ENCODE measurements at regions not wholly inside any gene's neighbourhood (a gene's known extent, or its start where the extent isn't known, plus 50 kb on each side); places are given as distances from the start of the nearest gene placed in this dataset.

GRCh38 chr14:86858591-86858990 lies 1134.4 kb downstream of the GALC start:
- no peak for DNase-seq

DNA sequence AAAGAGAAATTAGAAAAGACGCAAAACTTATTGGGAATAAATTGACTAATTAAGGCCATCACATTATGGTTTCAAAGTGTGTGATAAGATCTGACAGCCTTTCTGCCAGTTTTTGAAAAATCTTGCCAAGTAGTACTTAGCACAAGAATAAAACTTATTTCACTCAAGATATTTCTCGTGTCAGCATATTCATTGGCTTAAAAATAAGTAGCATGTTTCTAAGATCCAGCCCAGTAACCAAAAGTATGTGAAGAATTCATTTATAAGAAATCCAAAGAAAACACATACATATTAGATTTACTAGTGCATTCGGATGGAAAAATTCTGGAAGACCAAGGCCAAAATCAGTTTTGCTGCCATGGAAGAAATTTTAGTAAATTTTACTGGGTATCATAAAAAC lies 1135.0 kb downstream of the GALC start:
- no peak for DNase-seq

GRCh38 chr14:86852530-86852929 lies 1140.5 kb downstream of the GALC start:
- no peak for DNase-seq

- DNase-seq, result no peak
Measured at GRCh38 chr14:86847140-86847539, 1145.8 kb downstream of the GALC start.

- DNase-seq, result peak; percentile 0
Measured at GRCh38 chr14:86838363-86838762, 1154.6 kb downstream of the GALC start.

GRCh38 chr14:86826661-86827060 lies 1166.3 kb downstream of the GALC start:
- DNase-seq, result no peak

DNA sequence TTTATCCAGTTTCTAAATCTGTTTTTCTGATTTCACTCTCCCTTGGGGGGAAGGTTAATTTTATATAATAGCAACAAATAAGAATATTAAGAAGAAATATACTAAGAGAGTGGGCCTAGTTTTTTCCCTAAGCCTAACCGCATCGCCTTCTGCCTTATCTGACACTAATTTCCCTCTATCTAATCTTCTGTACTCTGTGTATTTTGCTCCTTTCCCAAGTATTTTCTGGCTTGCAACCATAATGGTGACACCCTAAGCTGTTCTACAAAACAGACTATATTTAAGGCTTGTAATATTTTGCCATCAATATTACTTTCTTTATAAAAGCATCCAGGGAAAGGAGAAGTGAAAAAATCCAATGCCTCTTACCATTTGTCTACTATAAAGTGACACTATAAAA lies 1168.8 kb downstream of the GALC start:
- no peak for DNase-seq

DNA sequence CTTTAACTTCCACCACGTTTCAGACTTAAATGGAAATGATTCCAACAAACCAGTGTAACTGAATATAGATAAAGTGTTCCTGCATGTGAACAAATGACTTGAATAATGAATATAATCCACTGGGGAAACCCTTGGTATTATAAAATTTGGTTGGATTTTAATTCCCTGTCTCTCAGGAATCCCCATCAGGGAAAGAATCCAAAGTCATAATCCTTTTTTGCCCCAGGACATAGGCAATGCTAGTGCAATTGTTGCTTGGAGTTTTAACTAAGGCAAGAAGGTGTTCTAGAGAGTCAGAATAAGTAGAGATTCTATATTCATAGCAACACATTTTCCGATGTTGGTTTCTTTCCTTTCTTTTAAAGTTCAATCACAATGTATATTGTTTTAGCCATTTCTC lies 1169.4 kb downstream of the GALC start:
- no peak for DNase-seq

DNA sequence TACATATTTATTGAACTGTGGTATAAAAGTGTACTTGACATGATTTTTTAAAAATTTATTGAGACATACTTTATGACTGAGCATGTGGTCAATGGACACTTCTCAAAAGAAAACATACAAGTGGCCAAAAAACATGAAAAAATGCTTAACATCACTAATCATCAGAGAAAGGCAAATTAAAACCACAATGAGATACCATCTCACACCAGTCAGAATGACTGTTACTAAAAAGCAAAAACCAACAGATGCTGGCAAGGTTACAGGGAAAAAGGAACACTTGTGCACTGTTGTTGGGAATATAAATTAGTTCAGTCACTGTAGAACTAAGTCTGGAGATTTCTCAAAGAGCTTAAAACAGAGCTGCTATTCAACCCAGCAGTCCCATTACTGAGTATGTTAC lies 1177.6 kb downstream of the GALC start:
- no peak for DNase-seq

DNA sequence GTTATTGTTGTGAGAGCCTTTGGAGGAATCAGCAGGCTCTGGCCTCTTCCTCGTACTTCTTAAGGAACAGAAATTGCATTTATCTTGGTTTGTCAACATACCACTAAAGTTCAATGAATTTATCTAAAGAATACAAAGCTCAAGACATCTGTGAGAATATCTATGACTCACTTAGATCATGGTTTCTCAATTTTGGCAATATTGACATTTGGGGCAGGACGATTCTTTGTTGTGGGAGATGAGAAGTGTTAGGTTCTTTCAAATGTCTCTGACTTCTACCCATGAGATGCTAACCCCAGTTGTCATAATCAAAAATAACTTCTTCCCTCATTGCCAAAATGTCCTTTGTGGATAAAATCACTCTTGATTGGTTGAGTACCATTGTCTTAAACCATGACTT lies 1190.3 kb downstream of the GALC start:
- no peak for DNase-seq

- DNase-seq, result no peak
Measured at GRCh38 chr14:86799244-86799647, 1193.7 kb downstream of the GALC start.

DNA sequence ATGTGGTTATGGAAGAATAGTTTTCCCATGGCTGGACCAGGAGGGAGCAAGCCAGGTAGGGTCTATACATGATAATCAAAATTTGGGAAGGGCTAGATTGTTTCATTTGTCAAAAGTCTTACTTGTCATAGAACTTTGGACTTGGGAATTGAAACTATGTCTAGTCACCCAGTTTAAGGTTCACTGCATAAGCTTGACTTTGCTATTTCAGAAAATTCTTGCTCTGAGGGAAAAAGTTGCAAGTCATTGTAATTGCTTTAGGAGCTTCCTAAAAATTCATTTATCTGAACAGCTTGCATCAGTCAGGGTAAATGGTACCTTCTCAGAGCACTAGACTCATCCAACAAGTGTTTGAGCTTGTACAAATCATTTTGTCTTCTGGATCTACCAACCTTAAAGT lies 1194.7 kb downstream of the GALC start:
- no peak for DNase-seq

DNA sequence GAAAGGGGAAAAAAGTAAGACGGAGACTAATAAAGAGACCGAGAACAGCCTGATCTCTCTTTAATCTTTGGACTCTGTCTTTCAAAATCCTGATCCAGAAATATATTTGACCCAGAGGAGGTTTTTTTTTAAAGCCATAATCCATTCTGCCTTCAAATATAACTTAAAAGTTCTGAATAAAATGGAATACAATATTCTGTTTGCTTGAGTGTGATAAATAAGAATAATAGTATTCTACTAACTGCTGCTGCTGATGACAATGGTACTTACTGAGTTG lies 1196.0 kb downstream of the GALC start:
- DNase-seq, result no peak

DNA sequence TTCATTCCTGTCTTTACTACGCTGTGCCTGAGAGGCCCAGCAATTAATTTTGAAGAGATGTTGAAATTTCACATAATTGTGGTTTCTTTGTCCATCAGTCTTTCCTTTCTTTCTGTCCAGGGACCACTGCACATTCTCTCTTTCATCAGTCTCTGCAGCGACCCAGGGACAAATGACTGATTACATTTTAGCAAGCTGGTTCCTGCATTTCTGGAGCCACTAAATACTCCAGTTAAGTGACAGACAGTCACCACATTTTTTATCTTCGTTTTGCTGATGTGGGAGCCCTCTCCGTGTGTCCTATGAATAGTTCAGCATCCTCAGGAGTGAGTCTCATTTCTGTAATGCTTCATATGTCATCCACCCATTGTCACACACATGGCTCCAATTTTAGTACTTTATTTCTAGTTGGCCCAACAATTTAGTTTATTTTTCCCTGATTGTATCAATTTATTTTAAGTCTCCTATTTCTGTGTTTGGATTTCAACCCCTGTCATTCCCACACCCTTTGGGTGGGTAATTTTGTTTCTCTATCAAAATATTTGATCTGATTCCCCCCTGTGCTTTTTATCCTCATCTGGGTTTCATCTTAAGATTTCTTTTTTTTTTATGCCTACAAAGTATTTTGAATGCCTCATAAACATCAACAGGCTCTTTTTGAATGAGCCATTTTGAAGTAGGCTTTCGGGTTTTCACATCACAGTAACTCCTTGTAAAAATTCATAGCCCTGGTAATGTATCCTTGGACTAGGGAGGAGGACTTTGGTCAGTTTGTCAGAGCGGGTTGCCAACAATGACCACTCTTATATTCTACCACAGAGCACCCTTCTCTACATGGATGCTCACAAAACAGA lies 1196.5 kb downstream of the GALC start:
- no peak for DNase-seq

DNA sequence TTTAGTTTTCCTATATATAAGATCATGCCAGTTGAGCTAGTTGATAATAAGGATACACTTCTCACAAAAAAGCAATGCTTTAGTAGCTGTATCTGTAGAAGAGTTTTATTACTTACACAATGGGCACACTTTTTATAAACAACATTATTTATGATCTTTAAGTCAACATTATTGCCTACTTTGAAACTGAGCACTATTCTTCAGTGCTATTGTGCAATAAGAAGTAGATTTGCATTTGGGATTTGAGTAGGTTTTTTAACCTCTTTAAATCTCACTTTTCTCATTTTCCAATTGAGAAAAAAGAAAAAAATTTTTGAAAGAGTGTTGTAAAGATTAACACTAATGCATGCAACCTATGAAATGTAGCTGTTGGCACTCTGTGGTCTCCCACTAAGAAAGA lies 1198.3 kb downstream of the GALC start:
- no peak for DNase-seq

GRCh38 chr14:86790408-86791364 lies 1202.3 kb downstream of the GALC start:
- DNase-seq, result no peak

DNA sequence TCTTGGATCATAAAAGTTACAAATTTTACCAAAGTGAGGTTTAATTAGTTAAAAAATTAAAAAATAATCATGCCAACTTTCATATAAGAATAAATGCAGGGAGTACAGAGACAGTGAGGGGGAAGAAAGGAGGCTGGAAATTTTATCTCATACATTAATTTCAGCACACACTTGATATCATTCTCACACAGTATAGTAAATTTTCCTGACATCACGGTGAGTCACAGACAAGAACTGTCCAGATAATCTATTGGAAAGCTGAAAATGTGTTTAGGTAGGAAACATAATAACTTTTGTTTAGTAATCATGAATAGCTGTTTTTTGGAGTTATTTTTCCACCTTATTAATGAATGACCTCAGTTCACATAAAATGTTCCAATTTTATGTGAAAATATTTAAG lies 1204.8 kb downstream of the GALC start:
- DNase-seq, result no peak

GRCh38 chr14:86787717-86788116 lies 1205.3 kb downstream of the GALC start:
- DNase-seq, result no peak

GRCh38 chr14:86782092-86782580 lies 1210.8 kb downstream of the GALC start:
- DNase-seq, result no peak

DNA sequence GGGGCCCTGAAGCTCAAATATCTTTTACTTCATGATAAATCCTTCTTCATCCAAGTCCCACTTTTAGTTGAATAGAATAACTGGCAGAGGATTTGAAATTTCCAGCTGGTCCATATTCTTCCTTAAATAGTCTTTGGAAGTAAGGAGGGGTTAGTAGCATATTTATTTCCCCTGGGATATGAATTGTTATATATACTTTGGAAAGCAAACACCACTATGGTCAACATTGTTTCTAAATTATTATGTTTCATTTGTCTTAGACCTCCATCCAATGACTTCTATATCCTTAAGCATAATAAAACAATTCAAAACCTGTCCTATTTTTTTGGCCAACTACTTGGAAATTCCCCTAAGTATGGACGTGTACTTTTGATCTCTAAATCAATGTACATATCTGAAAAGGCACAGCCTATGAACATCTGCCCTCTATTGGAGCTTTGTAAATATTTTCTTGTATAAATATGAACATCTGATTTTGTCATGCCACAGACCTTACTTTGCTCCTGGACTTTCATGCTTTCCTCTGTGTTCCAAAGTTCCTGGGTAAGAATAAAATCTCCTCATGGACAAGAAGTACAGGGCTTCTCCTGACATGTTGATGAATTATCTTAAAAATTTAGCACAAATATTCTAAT lies 1212.0 kb downstream of the GALC start:
- no peak for DNase-seq

DNA sequence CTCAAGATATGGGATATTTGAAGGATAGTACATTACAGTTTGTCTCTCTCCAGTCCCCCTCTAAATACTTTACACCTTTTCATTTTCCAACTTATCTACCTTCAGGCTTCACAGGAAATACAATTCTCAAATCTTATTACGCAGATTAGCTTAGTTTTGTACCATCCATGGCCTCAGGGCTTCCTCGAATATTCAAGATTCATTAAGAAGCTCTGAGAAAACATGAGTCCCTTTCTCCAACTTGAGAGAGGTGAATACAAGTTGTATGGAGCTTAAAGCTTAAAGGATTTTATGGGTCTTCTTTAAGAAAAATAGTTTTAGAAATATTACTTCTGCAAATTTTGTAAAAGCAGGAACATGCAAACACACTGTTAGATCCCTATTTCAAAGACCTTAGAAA lies 1212.5 kb downstream of the GALC start:
- DNase-seq, result no peak

DNA sequence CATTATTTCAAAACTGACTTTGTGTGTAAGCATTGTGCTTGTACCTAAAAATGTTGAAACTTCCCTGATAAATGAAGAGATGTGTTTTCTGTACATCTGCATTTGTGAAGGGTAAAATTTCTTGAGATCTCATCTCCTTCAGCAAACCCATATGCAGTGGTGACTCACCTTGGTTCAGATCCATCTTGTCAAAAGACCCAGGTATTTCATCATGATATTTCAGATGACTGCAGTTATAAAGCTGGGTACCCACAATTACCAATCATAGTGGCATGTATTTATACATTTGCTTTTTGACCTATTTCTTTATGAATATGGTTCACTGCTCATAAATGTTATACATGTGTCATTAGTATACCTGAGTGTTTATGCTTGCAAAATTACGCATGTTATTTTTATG lies 1213.6 kb downstream of the GALC start:
- DNase-seq, result no peak

GRCh38 chr14:86777963-86778602 lies 1214.9 kb downstream of the GALC start:
- DNase-seq, result no peak
